Amygdala (tissue), 56 donors: ENCODE measurements at regions not wholly inside any gene's neighbourhood (a gene's known extent, or its start where the extent isn't known, plus 50 kb on each side); places are given as distances from the start of the nearest gene placed in this dataset.

Source experiments
- DNase-seq, 56 donors: peaks; one replicate each; lab custom pipeline; 2025; lab: John Stamatoyannopoulos, UW

DNA sequence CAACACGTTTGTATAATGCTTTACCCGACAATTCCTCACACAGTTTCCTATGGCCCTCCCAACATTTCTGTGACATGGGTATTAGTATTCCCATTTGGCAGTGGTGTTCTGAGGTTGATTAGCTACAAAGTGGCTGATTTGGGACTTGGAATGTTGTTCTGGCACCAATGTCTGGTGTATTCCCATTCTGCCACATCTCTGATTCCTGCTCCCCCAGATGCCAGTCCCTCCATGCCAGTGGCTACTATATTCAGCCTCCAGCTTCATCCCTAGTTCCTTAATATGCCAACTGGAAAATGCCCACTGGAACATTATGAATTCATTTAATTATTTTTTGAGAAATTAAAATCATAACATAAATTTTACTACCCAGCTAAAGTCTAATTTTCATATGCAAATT, 60.6 kb upstream of the NBEA start:
- no peak for DNase-seq

DNA sequence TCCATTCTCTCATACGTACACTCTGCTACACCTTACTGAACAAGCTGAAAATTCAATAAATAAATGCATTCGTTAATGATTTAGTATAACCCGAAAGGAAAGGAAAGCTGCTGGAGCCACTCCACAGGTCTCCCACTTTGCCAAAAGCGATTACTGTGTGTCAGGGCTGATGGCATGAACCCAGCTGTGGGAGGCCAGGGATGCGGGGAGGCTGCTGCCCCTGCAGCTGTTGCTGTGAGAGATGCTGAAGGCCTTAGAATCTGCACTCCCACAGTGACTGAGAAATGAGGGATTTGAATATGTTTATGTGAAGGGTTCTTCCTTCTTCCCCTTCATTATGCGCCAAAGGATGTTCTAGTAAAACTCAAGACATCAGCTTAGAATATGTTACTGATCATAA, 58.7 kb upstream of the NBEA start:
- no peak for DNase-seq

- no peak for DNase-seq
Observed at GRCh38 chr13:34884366-34884765, 57.7 kb upstream of the NBEA start.

DNA sequence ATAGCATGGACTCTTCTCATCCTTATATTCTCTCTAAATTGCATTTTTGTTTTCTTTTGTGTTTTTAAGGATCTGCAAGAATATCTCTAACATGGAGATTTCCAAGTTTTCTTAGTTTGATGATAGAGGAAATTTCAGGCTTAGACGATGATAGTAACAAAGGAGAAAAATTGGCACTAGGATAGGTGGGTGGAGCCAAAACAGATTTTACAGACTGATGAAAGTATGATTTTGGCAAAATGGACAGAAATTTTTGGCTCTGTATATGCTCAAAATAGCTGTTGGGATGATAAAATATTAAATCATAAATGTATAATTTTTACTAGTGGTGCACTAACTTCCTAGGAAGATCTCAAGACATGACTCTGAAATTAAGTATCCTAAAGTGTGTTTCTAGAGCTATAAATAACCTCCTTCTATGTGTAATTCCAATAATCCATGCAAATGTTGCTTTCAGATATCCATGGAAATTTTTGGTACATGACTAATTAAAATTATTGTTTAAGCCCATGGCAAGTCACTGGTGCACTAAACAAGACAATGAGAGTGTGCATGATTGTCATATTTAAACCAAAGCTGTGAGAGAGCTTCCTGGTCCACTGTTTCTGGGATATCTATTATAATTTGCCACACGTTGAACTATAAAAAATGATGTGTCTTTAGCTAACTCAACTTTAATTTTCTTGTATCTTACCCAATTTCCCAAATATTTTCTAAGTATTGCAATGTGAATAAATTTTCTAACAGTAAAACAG, 55.8 kb upstream of the NBEA start:
- DNase-seq = no peak

GRCh38 chr13:34886987-34887386, 55.1 kb upstream of the NBEA start:
- no peak for DNase-seq
